ENCODE measurements at regions not wholly inside any gene's neighbourhood (a gene's known extent, or its start where the extent isn't known, plus 50 kb on each side); places are given as distances from the start of the nearest gene placed in this dataset.

- no peak overlapping the region for H2AK5ac ChIP-seq (ENCODE audit: low read depth, low read length)
- H3K9me1 ChIP-seq (ENCODE audit: insufficient read depth, low read length): no peaks in the 10 kb centered on the region
Observed at GRCh38 chr2:16189836-16190160, 249.4 kb downstream of the MYCN start.

More at GRCh38 chr2:16189836-16190160, 249.4 kb downstream of the MYCN start:
- Histone ChIP-seq H3K27me3 (ENCODE audit: control insufficient read depth, insufficient read depth, low read length) (no peaks in the 10 kb centered on the region), H3K18ac (ENCODE audit: low read depth, low read length) (no peak overlapping the region), H3K4me1 (ENCODE audit: control insufficient read depth, insufficient read depth, low read length) (no peaks in the 10 kb centered on the region), H3K9me3 (ENCODE audit: control insufficient read depth, insufficient read depth, low read length) (peaks cover 35% of the 10 kb centered on the region), H3K79me1 (ENCODE audit: low read depth in 1 of 2, low read length in 2 of 2) (no peaks in the 10 kb centered on the region), H3K56ac (ENCODE audit: extremely low read depth, insufficient read depth, low read length) (no peak overlapping the region), H2BK5ac (ENCODE audit: low read depth, low read length, poor library complexity, severe bottlenecking) (no peak overlapping the region), H3K4ac (ENCODE audit: low read depth, low read length) (no peak overlapping the region), H3K14ac (replicated peaks; ENCODE audit: low read depth, low read length) (no peak overlapping the region), H4K20me1 (ENCODE audit: insufficient read depth, low read length) (no peaks in the 10 kb centered on the region), H4K91ac (ENCODE audit: insufficient read depth, low read depth, low read length) (no peak overlapping the region), H3K36me3 (ENCODE audit: control insufficient read depth, insufficient read depth, low read length) (no peaks in the 10 kb centered on the region), H2AFZ (replicated peaks; ENCODE audit: low read length, poor library complexity) (no peak overlapping the region), H4K8ac (ENCODE audit: low read depth in 2 of 2, low read length in 2 of 2) (no peak overlapping the region), H4K5ac (ENCODE audit: low read depth, low read length) (no peak overlapping the region), H3K4me3 (ENCODE audit: insufficient read depth, low read depth, low read length) (no peak overlapping the region), H3K4me2 (ENCODE audit: low read depth, low read length) (no peak overlapping the region), H2AK9ac (replicated peaks; ENCODE audit: low read depth, low read length, poor library complexity) (no peak overlapping the region), H2BK20ac (ENCODE audit: low read depth, low read length) (no peak overlapping the region), H3K27ac (ENCODE audit: insufficient read depth, low read length) (no peak overlapping the region), H2BK120ac (ENCODE audit: low read depth, low read length) (no peak overlapping the region), H3K23ac (ENCODE audit: low read depth, low read length) (no peak overlapping the region), H3K9ac (ENCODE audit: low read depth, low read length) (no peak overlapping the region), H2BK15ac (ENCODE audit: low read depth, low read length) (no peak overlapping the region)
- ATAC-seq (ENCODE audit: low read depth) (no peak), DNase-seq (no peak)
- POLR2A ChIA-PET (ENCODE audit: unreplicated experiment): no interaction called here
- no CpG with 5 or more reads among the region's 3 CpGs for WGBS, 2 experiments (ENCODE audit: extremely low coverage in 2 of 2, insufficient read length in 1 of 2)
- dilution Hi-C loops (cut with HindIII; ENCODE audit: low sequenced_read_pairs, unreplicated experiment) (no loop called here), in situ Hi-C loops (cut with MboI; ENCODE audit: low sequenced_read_pairs) (no loop called here), intact Hi-C loops (cut with micrococcal nuclease) (no loop called here)
- BruUV-seq (replicated peaks): no TSS peak
- TF ChIP-seq MXI1 (IDR thresholded peaks at IDR 0.05; ENCODE audit: borderline replicate concordance, low read depth, low read length) (no peak), POLR2A (IDR thresholded peaks at IDR 0.05; ENCODE audit: low read depth, low read length) (no peak), NFE2L2 (IDR thresholded peaks at IDR 0.05; ENCODE audit: low read depth, low read length) (no peak), ELK1 (IDR thresholded peaks at IDR 0.05; ENCODE audit: borderline replicate concordance, low read depth, low read length) (no peak), BHLHE40 (IDR thresholded peaks at IDR 0.05; ENCODE audit: low read depth, low read length) (no peak), CEBPB (IDR thresholded peaks at IDR 0.05; ENCODE audit: low read depth, low read length) (no peak), RAD21 (IDR thresholded peaks at IDR 0.05; ENCODE audit: low read length) (no peak), SMC3 (IDR thresholded peaks at IDR 0.05; ENCODE audit: low read depth, low read length) (no peak), RFX5 (IDR thresholded peaks at IDR 0.05; ENCODE audit: low read depth, low read length) (no peak), MAZ (IDR thresholded peaks at IDR 0.05; ENCODE audit: borderline replicate concordance, low read depth, low read length) (no peak), USF2 (IDR thresholded peaks at IDR 0.05; ENCODE audit: low read depth, low read length) (no peak)
- CTCF ChIA-PET: no interaction called here

Measured in IMR-90 (cell line).